C4-2B (cell line): ENCODE measurements at regions not wholly inside any gene's neighbourhood (a gene's known extent, or its start where the extent isn't known, plus 50 kb on each side); places are given as distances from the start of the nearest gene placed in this dataset.
A peak's percentile ranks its signal among the peaks of the same experiment; 100 is the strongest.

Experiments
- H3K27ac ChIP-seq: fragments of 450-650 bp; 2 replicates; pipeline ENCODE4 v1.5.1; 2017
- ZFX ChIP-seq: fragments of 450-650 bp; IDR thresholded peaks from 2 replicates; pipeline ENCODE4 v1.6.1; 2017
- TF ChIP-seq, protein P1 (sequence below): fragments of 450-650 bp; conservative IDR thresholded peaks from 2 replicates; pipeline ENCODE4 v1.5.1; 2017; ENCODE audit warnings: mild to moderate bottlenecking

DNA sequence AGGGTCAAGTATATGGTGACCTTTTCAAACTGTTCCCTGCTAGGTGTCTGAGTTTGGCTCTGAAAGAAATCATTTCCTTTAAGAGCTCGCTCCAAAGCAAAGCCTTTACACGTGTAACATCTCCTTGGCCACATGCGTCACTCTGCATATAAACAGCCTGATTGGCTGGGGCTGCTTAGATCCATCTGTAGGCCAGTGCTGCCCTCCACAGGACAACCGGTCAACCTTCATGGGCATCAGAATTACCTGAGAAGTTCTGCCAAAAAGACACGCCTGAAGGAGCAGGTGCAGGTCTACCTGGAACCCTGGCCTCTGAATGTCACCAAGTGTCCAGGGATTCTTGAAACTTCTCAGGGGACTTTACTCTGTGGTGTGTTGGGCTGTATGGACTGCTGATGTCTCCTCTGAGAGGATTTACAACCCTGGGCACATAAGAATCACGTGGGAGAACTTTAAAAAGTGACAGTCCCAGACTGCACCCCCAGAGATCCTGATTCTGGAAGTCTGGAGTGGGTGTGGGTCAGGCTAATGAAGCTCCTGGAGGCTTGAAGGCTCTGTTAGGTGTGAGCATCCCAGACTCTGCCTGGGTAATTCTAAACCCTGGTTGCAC is 497.6 kb downstream of the GADD45G start:
- TF ChIP-seq, protein P1, sequence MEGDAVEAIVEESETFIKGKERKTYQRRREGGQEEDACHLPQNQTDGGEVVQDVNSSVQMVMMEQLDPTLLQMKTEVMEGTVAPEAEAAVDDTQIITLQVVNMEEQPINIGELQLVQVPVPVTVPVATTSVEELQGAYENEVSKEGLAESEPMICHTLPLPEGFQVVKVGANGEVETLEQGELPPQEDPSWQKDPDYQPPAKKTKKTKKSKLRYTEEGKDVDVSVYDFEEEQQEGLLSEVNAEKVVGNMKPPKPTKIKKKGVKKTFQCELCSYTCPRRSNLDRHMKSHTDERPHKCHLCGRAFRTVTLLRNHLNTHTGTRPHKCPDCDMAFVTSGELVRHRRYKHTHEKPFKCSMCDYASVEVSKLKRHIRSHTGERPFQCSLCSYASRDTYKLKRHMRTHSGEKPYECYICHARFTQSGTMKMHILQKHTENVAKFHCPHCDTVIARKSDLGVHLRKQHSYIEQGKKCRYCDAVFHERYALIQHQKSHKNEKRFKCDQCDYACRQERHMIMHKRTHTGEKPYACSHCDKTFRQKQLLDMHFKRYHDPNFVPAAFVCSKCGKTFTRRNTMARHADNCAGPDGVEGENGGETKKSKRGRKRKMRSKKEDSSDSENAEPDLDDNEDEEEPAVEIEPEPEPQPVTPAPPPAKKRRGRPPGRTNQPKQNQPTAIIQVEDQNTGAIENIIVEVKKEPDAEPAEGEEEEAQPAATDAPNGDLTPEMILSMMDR, result peak; percentile 93
- no peak for TF ChIP-seq ZFX
- no peak overlapping the region for H3K27ac ChIP-seq

DNA sequence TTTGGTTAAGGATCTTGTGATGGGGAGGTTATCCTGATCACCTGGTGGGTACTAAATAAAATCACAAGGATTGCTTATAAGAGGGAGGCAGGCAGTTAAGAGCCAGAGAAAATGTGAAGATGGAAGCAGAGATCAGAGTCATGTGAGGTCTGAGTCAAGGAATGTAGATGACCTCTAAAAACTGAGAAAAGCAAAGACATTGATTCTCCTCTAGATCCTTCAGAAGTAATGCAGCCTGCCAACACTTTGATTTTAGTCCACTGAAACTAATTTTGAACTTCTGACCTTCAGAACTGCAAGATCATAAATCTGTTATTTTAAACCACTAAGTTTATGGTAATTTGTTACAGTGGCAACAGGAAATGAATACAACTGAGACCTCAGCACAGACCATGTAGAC is 499.0 kb downstream of the GADD45G start:
- TF ChIP-seq, protein P1, result no peak
- TF ChIP-seq ZFX, result no peak
- no peak overlapping the region for H3K27ac ChIP-seq

DNA sequence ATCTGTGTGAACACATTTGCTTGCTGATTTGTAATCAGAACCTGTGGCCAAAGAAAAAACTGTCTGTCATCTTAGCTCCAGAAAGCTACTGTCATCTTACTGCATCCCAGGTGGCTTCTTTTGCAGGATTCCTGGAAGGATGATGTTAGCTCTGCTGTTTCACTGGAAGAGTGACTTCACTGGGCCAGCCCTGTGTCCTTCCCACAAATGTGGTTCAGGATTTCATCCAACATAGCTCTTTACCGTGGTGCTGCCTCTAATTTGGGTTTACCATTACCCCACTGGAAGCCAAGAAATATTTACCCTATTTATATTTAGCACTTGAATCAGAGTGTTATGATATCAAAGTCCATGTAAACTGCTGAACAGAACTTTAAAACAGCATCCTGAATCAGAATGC is 501.0 kb downstream of the GADD45G start:
- H3K27ac ChIP-seq, result no peak overlapping the region
- TF ChIP-seq ZFX, result no peak
- TF ChIP-seq, protein P1, result no peak

DNA sequence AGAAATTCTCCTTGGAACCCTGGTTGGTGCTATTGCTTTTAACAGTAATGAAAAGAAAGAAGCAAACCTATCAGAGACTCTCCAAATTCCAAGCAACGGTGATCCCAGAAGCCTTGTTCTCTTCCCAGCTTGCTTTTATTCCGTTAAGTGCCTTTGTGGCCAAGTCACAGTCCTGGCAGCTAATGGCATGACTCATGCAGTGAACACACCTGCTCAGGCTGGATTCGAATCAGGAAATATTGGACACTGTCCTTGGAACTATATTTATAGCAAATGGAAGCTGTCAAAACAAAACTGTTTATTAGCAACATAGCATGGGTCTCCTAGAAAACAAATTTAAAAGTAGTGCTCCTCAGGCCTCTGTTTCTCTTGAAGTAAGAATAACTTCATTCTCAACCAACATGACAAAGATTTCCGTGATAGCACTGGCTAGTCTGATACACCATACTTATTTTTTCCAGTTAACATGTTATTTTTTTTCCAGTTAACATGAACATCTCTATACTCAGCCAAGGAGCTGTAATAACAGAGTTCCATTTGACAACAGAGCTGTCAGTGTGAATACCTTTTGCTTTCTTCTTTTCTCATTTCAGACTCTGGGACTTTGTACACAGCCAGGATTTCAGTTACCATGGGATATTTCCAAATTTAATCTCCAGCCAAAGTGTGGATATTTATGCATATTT is 502.4 kb downstream of the GADD45G start:
- TF ChIP-seq, protein P1, result no peak
- no peak for TF ChIP-seq ZFX
- H3K27ac ChIP-seq, result no peak overlapping the region

DNA sequence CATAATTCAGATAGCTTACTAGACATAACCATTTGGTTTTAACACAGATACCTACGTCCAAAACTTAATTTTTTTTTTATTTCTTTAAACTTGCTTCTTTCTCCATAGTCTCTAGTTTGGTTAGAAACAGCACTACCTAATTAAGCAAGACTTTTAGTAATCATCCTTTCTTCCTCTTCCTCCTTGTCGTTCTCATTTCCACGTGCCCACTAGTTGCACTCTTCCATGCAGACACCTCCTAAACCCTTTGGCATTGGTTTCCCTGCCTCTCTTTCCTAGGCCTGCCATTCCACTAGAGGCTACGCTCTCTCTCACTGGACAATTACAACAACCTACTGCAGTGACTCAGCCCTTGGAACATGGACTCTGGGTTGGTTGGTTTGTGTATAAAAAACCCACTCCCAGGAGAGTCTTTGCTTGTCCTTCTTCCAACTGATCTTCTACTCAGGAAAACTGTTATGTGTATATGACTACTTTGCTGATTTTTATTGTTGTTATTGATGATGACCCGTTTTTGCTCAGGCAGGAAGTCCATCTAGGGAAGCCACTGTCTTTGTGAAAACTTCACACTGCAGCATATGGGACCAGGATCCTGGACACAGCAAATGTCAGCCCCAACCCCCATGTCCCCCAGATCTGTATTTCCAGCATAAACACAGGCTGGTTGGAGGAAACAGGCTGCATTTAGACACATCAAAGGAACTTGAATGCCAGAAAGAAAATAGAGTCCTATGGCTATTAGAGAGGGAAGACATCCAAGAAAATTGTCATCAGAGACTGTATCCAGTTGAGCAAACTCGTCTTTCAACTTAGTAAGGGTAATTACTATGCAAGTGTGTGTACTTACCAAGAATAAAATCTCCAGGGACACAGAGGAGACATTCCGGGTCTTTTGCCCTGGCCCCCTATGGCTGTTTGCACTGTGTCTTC is 503.2 kb downstream of the GADD45G start:
- peak overlapping the region; percentile 5; the same call in 1 of the 2 replicates for H3K27ac ChIP-seq
- TF ChIP-seq ZFX, result no peak
- TF ChIP-seq, protein P1, result no peak

DNA sequence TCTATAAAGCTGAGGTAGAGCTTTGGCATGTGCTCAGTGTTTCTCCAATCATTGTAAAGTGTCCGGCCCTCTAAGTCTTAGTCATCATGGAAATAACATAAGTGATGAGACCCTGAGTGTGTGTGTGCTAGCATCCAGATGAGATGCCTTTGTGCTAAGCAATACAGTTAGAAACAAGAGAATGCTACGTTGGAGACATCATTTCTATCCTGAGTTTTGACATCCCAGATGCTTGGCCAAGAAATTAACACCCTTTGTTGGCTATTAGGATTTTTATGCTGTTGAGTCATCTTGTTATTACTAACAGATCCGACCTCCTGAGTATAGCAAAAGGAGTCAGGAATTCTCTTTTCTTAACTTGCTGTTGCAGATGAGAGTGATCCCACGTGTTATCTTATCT is 508.0 kb downstream of the GADD45G start:
- no peak overlapping the region for H3K27ac ChIP-seq
- no peak for TF ChIP-seq ZFX
- TF ChIP-seq, protein P1, result no peak
